ENCODE measurements at regions not wholly inside any gene's neighbourhood (a gene's known extent, or its start where the extent isn't known, plus 50 kb on each side); places are given as distances from the start of the nearest gene placed in this dataset.
A peak's percentile ranks its signal among the peaks of the same experiment; 100 is the strongest.

GRCh38 chr12:107983756-107984472 lies 145.2 kb upstream of the WSCD2 start:
- no peak for DNase-seq

- no peak for DNase-seq
Observed at GRCh38 chr12:107984973-107985372, 144.1 kb upstream of the WSCD2 start.

GRCh38 chr12:107986183-107986582 lies 142.9 kb upstream of the WSCD2 start:
- DNase-seq = no peak

- DNase-seq = peak; percentile 40
Observed at GRCh38 chr12:107990325-107990724, 138.8 kb upstream of the WSCD2 start.

- DNase-seq = no peak
Observed at GRCh38 chr12:107992029-107992428, 137.1 kb upstream of the WSCD2 start.

- DNase-seq = peak; percentile 3
Observed at GRCh38 chr12:107992870-107993451, 136.1 kb upstream of the WSCD2 start.

- no peak for DNase-seq
Observed at GRCh38 chr12:107998863-107999262, 130.2 kb upstream of the WSCD2 start.

- DNase-seq = no peak
Observed at GRCh38 chr12:108000111-108000510, 129.0 kb upstream of the WSCD2 start.

- no peak for DNase-seq
Observed at GRCh38 chr12:108004319-108004718, 124.8 kb upstream of the WSCD2 start.

GRCh38 chr12:108008163-108008905 lies 120.8 kb upstream of the WSCD2 start:
- no peak for DNase-seq

- DNase-seq = no peak
Observed at GRCh38 chr12:108009442-108010070, 119.5 kb upstream of the WSCD2 start.

- no peak for DNase-seq
Observed at GRCh38 chr12:108016022-108016564, 113.0 kb upstream of the WSCD2 start.

GRCh38 chr12:108017472-108018057 lies 111.5 kb upstream of the WSCD2 start:
- DNase-seq = no peak

- no peak for DNase-seq
Observed at GRCh38 chr12:108019862-108020261, 109.2 kb upstream of the WSCD2 start.

GRCh38 chr12:108021141-108021540 lies 107.9 kb upstream of the WSCD2 start:
- no peak for DNase-seq

- no peak for DNase-seq
Observed at GRCh38 chr12:108021949-108022522, 107.1 kb upstream of the WSCD2 start.

- no peak for DNase-seq
Observed at GRCh38 chr12:108029051-108029835, 99.8 kb upstream of the WSCD2 start.

- DNase-seq = no peak
Observed at GRCh38 chr12:108033090-108033489, 96.0 kb upstream of the WSCD2 start.

- DNase-seq = no peak
Observed at GRCh38 chr12:108035372-108035771, 93.7 kb upstream of the WSCD2 start.

- no peak for DNase-seq
Observed at GRCh38 chr12:108037960-108038359, 91.1 kb upstream of the WSCD2 start.

GRCh38 chr12:108039794-108040193 lies 89.3 kb upstream of the WSCD2 start:
- DNase-seq = no peak

GRCh38 chr12:108040947-108041346 lies 88.1 kb upstream of the WSCD2 start:
- DNase-seq = no peak
